Activated B cell treated with CpG ODN at 0.5 μM for 24 hours (primary cell): ENCODE measurements at regions not wholly inside any gene's neighbourhood (a gene's known extent, or its start where the extent isn't known, plus 50 kb on each side); places are given as distances from the start of the nearest gene placed in this dataset.
A peak's percentile ranks its signal among the peaks of the same experiment; 100 is the strongest.
"Not testable (repeated sequence)": the region's sequence is repeated elsewhere in the genome, so short reads cannot be mapped to it uniquely, and the experiment has no call there.

Source experiments
- ATAC-seq: fragments of 200-7000 bp; cut with Tn5 transposase; one replicate; pipeline ENCODE4 v1.10.0; 2021; ENCODE audit warnings: low read depth, mild to moderate bottlenecking, moderate library complexity
- CTCF ChIA-PET: fragments of 350-600 bp; sonication (Branson Sonifier 250); formaldehyde crosslinking; loops from one replicate; lab custom pipeline; 2021; ENCODE audit warnings: antibody characterized with exemption; lab: Charles Lee
- POLR2A ChIA-PET: fragments of 350-600 bp; sonication (Branson Sonifier 250); formaldehyde crosslinking; loops from one replicate; lab custom pipeline; 2021; ENCODE audit warnings: antibody characterized with exemption; lab: Charles Lee
- DNase-seq: peaks from one replicate; pipeline ENCODE4 v3.0.0; 2022
- H3K27ac Mint-ChIP-seq: one replicate; pipeline ENCODE4 v1.8.0; 2020; ENCODE audit warnings: mixed read lengths
- H3K27me3 Mint-ChIP-seq: one replicate; pipeline ENCODE4 v1.8.0; 2021; ENCODE audit warnings: mixed read lengths
- H3K36me3 Mint-ChIP-seq: one replicate; pipeline ENCODE4 v1.8.0; 2021; ENCODE audit warnings: low read depth, mixed read lengths
- H3K4me1 Mint-ChIP-seq: one replicate; pipeline ENCODE4 v1.8.0; 2021; ENCODE audit warnings: mixed read lengths
- H3K4me3 Mint-ChIP-seq: one replicate; pipeline ENCODE4 v1.8.0; 2020; ENCODE audit warnings: mild to moderate bottlenecking, mixed read lengths
- H3K9me3 Mint-ChIP-seq: one replicate; pipeline ENCODE4 v1.8.0; 2020; ENCODE audit warnings: mixed read lengths
- CTCF ChIP-seq: fragments of 200-600 bp; IDR thresholded peaks from one replicate; pipeline ENCODE4 v1.8.0; 2022; ENCODE audit warnings: antibody characterized with exemption, mild to moderate bottlenecking
- intact Hi-C: fragments of 100-400 bp; cut with micrococcal nuclease; formaldehyde crosslinking; loops from one replicate; pipeline ENCODE4 v1.15.1; 2024

- POLR2A ChIA-PET, result no interaction called here
- H3K9me3 Mint-ChIP-seq, result peaks cover 9% of the 10 kb centered on the region
- CTCF ChIA-PET, result no interaction called here
- no peak overlapping the region for H3K4me3 Mint-ChIP-seq
- no peak overlapping the region for H3K27ac Mint-ChIP-seq
- H3K36me3 Mint-ChIP-seq, result peaks cover 1% of the 10 kb centered on the region
- peaks cover 21% of the 10 kb centered on the region for H3K4me1 Mint-ChIP-seq
- TF ChIP-seq CTCF, result no peak
- peaks cover 10% of the 10 kb centered on the region for H3K27me3 Mint-ChIP-seq
- ATAC-seq, result no peak
- no peak for DNase-seq
- intact Hi-C loops, result no loop called here
These were observed 139.2 kb downstream of the ARL4C start for GRCh38 chr2:234357666-234358065.

GRCh38 chr2:234355808-234356365 lies 141.0 kb downstream of the ARL4C start:
- intact Hi-C loops, result no loop called here
- H3K27ac Mint-ChIP-seq, result no peak overlapping the region
- no peak overlapping the region for H3K4me3 Mint-ChIP-seq
- H3K36me3 Mint-ChIP-seq, result peaks cover 1% of the 10 kb centered on the region
- peaks cover 13% of the 10 kb centered on the region for H3K9me3 Mint-ChIP-seq
- TF ChIP-seq CTCF, result no peak
- no peak for DNase-seq
- POLR2A ChIA-PET, result no interaction called here
- CTCF ChIA-PET, result no interaction called here
- H3K27me3 Mint-ChIP-seq, result peaks cover 4% of the 10 kb centered on the region
- H3K4me1 Mint-ChIP-seq, result peaks cover 21% of the 10 kb centered on the region
- ATAC-seq, result no peak

- TF ChIP-seq CTCF, result no peak
- peaks cover 21% of the 10 kb centered on the region for H3K4me1 Mint-ChIP-seq
- intact Hi-C loops, result no loop called here
- ATAC-seq (peak; percentile 34), DNase-seq (no peak)
- H3K4me3 Mint-ChIP-seq, result peak overlapping the region; percentile 46
- peaks cover 4% of the 10 kb centered on the region for H3K27me3 Mint-ChIP-seq
- H3K27ac Mint-ChIP-seq, result no peak overlapping the region
- ChIA-PET POLR2A (interaction anchor here (0.9 to 1.0 kb wide), 2 partner anchors 71 to 92 kb away, joined by 3 to 7 read pairs; no protein-coding TSS in a partner anchor), CTCF (interaction anchor here (1.1 kb wide), 1 partner anchor 66 kb away, joined by 3 read pairs; no protein-coding TSS in a partner anchor)
- peaks cover 1% of the 10 kb centered on the region for H3K36me3 Mint-ChIP-seq
- peaks cover 13% of the 10 kb centered on the region for H3K9me3 Mint-ChIP-seq
These were observed 141.7 kb downstream of the ARL4C start for GRCh38 chr2:234355021-234355720.

GRCh38 chr2:234352270-234352669 lies 144.6 kb downstream of the ARL4C start:
- Mint-ChIP-seq H3K36me3 (no peaks in the 10 kb centered on the region), H3K4me3 (no peak overlapping the region), H3K27ac (no peak overlapping the region), H3K9me3 (peaks cover 8% of the 10 kb centered on the region), H3K4me1 (peaks cover 33% of the 10 kb centered on the region), H3K27me3 (no peaks in the 10 kb centered on the region)
- TF ChIP-seq CTCF, result no peak
- ATAC-seq (no peak), DNase-seq (no peak)
- intact Hi-C loops, result no loop called here
- ChIA-PET CTCF (interaction anchor here (1.1 kb wide), 1 partner anchor 217 kb away, joined by 3 read pairs; no protein-coding TSS in a partner anchor), POLR2A (no interaction called here)

GRCh38 chr2:234351866-234352265 lies 145.0 kb downstream of the ARL4C start:
- DNase-seq, H3K27ac Mint-ChIP-seq, POLR2A ChIA-PET, H3K36me3 Mint-ChIP-seq, ATAC-seq, H3K9me3 Mint-ChIP-seq, H3K27me3 Mint-ChIP-seq, intact Hi-C loops, H3K4me3 Mint-ChIP-seq: not testable (repeated sequence)
- CTCF ChIA-PET, result interaction anchor here (1.1 kb wide), 1 partner anchor 216 kb away, joined by 3 read pairs; no protein-coding TSS in a partner anchor
- peaks cover 35% of the 10 kb centered on the region for H3K4me1 Mint-ChIP-seq
